Cardiac muscle cell (in vitro differentiated cells and primary cell): ENCODE measurements at regions not wholly inside any gene's neighbourhood (a gene's known extent, or its start where the extent isn't known, plus 50 kb on each side); places are given as distances from the start of the nearest gene placed in this dataset.

Experiments used
- DNase-seq, 2 donors: peaks; one replicate each; pipeline versions ENCODE4 v3.0.0 to v3.0.0-alpha.2; 2010 to 2017; ENCODE audit warnings: low read depth in 1 of 2, low spot score in 1 of 2
- H3K27ac ChIP-seq: fragments of 200-600 bp; sonication (generic); 2 replicates; pipeline ENCODE4 v1.5.1; 2016
- H3K27me3 ChIP-seq: fragments of 200-600 bp; sonication (generic); 2 replicates; pipeline ENCODE4 v1.6.0; 2016; ENCODE audit warnings: control low read depth
- H3K36me3 ChIP-seq: fragments of 200-600 bp; sonication (generic); 2 replicates; pipeline ENCODE4 v1.5.1; 2016; ENCODE audit warnings: control low read depth
- H3K4me1 ChIP-seq: fragments of 200-600 bp; sonication (generic); 2 replicates; pipeline ENCODE4 v1.8.1; 2017; ENCODE audit warnings: low read depth, mild to moderate bottlenecking, mixed run types
- H3K4me3 ChIP-seq: fragments of 200-600 bp; sonication (generic); 2 replicates; pipeline ENCODE4 v1.5.1; 2016; ENCODE audit warnings: mild to moderate bottlenecking
- H3K9me3 ChIP-seq: fragments of 200-600 bp; sonication (generic); 2 replicates; pipeline ENCODE4 v1.5.1; 2017; ENCODE audit warnings: low read depth, mild to moderate bottlenecking, control low read depth
- TF ChIP-seq, protein P1 (sequence below): IDR thresholded peaks from 2 replicates; pipeline ENCODE4 v1.5.1; 2012; ENCODE audit warnings: low read depth, mild to moderate bottlenecking, low read length

DNA sequence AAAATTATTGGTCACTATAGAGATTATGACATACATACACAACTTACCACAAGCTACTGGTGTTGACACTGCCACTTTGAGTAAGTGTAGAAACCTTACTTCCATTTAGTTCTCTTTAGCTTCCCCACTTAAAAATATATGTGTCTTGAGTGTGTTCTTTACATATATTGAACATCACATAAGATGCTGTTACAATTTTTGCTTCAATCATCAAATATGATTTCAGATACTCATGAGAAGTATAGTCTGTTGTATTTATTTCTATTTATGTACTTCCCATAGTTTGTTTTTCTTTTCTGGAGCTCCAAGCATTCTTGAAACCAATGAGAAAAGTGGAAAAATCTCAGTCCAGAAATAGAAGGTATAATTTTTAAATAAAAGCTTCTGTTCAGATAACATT lies 102.7 kb upstream of the SDK1 start:
- Histone ChIP-seq H3K4me1 (no peaks in the 10 kb centered on the region), H3K27ac (no peak overlapping the region), H3K36me3 (no peaks in the 10 kb centered on the region), H3K9me3 (no peaks in the 10 kb centered on the region), H3K4me3 (no peak overlapping the region), H3K27me3 (no peaks in the 10 kb centered on the region)
- TF ChIP-seq, protein P1, sequence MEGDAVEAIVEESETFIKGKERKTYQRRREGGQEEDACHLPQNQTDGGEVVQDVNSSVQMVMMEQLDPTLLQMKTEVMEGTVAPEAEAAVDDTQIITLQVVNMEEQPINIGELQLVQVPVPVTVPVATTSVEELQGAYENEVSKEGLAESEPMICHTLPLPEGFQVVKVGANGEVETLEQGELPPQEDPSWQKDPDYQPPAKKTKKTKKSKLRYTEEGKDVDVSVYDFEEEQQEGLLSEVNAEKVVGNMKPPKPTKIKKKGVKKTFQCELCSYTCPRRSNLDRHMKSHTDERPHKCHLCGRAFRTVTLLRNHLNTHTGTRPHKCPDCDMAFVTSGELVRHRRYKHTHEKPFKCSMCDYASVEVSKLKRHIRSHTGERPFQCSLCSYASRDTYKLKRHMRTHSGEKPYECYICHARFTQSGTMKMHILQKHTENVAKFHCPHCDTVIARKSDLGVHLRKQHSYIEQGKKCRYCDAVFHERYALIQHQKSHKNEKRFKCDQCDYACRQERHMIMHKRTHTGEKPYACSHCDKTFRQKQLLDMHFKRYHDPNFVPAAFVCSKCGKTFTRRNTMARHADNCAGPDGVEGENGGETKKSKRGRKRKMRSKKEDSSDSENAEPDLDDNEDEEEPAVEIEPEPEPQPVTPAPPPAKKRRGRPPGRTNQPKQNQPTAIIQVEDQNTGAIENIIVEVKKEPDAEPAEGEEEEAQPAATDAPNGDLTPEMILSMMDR = no peak
- no peak for DNase-seq

DNA sequence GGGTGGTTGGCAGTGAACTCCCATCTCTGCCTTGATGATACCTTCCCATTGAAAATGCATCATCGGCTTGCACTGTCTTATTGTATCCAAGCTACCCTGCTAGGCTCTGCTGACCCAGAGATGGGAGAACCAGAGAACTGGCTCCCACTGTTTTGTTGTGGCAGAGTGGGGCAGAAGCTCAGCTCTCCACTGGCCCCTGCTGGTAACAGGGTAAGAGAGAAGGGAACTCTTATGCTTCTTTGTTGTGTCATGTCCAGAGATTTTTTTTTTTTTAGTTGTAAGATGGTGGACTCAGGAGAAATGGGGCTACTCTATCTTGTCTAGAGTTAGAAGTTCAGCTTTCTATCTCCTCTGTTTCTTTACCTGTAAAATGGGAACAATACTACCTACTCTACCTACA lies 100.5 kb upstream of the SDK1 start:
- TF ChIP-seq, protein P1 = peak; percentile 85
- Histone ChIP-seq H3K36me3 (no peaks in the 10 kb centered on the region), H3K9me3 (no peaks in the 10 kb centered on the region), H3K4me3 (no peak overlapping the region), H3K27ac (no peak overlapping the region), H3K4me1 (no peaks in the 10 kb centered on the region), H3K27me3 (no peaks in the 10 kb centered on the region)
- peak; percentile 39 to 81 for DNase-seq

DNA sequence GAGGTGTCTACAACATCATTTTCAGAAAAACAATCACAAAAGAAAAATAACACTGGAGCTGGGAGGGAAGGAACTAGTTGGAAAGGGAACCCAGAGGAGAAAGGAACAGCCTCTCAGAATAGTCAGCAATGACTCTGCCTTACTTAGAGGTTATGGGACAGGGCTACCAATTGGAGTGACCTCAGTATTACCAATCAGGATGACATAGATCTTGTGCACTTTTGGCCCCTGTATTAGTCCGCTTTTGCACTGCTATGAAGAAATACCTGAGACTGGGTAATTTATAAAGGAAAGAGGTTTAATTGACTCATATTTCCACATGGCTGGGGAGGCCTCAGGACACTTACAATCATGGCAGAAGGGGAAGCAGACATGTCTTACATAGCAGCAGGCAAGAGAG lies 99.7 kb upstream of the SDK1 start:
- H3K9me3 ChIP-seq = no peaks in the 10 kb centered on the region
- H3K4me3 ChIP-seq = no peak overlapping the region
- no peaks in the 10 kb centered on the region for H3K36me3 ChIP-seq
- DNase-seq = no peak
- no peaks in the 10 kb centered on the region for H3K27me3 ChIP-seq
- no peaks in the 10 kb centered on the region for H3K4me1 ChIP-seq
- TF ChIP-seq, protein P1 = no peak
- no peak overlapping the region for H3K27ac ChIP-seq

DNA sequence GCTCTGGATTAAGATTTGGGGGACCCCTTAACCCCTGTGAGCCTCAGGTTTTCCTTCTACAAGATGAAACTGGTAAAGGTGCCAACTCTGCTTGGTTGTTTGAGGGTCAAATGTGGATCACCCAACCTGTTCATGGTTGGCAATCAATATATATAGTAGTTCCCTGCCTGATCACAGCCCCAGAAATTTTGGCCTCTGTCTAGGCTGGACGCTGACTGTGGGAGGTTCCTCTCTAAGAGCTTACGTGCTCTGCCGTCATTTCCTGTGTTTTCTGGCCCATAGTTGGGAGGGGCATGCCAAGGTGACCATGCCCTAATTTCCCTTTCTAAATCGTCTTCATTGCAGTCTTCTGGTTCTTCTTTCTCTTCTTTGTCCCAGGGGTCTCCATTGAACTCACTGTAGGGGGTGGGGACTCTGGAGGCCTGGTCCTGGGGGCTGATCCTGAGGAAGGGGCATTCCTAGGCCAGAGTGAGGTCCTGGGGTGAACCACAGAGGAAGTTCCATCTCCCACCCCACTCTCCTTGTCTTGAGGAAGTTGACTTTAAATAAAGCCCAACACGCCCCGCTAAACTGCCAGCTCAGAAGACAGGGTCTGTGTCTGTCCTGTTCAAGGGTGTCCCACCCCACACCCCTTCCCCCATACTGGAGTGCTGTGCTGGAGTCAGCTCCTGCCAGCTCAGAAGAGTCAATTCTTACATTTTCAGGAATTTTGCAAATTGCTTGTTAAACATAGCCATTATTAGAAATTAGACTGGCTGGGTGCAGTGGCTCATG lies 98.9 kb upstream of the SDK1 start:
- no peak overlapping the region for H3K27ac ChIP-seq
- TF ChIP-seq, protein P1 = no peak
- H3K36me3 ChIP-seq = no peaks in the 10 kb centered on the region
- no peak for DNase-seq
- no peaks in the 10 kb centered on the region for H3K4me1 ChIP-seq
- H3K9me3 ChIP-seq = no peaks in the 10 kb centered on the region
- no peaks in the 10 kb centered on the region for H3K27me3 ChIP-seq
- no peak overlapping the region for H3K4me3 ChIP-seq

DNA sequence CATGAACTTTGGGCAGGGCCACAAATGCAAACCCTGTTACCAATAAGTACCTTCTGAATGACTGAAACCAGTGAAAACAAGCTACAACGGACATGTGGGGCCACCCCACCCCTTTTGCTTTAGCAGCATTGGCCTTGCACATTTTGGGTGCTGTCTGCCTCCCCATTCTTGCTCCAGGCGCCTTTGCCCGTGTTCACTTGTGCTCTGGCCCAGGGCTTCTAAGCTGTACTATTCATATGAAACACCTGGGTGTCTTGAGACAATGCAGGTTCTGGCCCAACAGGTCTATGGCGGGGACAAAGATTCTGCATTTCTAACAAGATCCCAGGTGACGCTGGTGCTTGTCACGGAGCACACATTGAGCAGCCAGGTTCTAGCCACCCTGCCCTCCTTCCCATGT lies 96.5 kb upstream of the SDK1 start:
- Histone ChIP-seq H3K4me1 (no peaks in the 10 kb centered on the region), H3K9me3 (no peaks in the 10 kb centered on the region), H3K36me3 (no peaks in the 10 kb centered on the region), H3K27me3 (no peaks in the 10 kb centered on the region), H3K27ac (no peak overlapping the region), H3K4me3 (no peak overlapping the region)
- no peak for DNase-seq
- TF ChIP-seq, protein P1 = no peak
